GM19397 (cell line): ENCODE measurements at regions not wholly inside any gene's neighbourhood (a gene's known extent, or its start where the extent isn't known, plus 50 kb on each side); places are given as distances from the start of the nearest gene placed in this dataset.
"Not testable (repeated sequence)": the region's sequence is repeated elsewhere in the genome, so short reads cannot be mapped to it uniquely, and the experiment has no call there.

Experiments used
- ATAC-seq: cut with Tn5 transposase; IDR thresholded peaks from one replicate; pipeline ENCODE4 v1.9.1; 2021; ENCODE audit warnings: mild to moderate bottlenecking, moderate library complexity; ENCODE audit not compliant: unreplicated experiment

DNA sequence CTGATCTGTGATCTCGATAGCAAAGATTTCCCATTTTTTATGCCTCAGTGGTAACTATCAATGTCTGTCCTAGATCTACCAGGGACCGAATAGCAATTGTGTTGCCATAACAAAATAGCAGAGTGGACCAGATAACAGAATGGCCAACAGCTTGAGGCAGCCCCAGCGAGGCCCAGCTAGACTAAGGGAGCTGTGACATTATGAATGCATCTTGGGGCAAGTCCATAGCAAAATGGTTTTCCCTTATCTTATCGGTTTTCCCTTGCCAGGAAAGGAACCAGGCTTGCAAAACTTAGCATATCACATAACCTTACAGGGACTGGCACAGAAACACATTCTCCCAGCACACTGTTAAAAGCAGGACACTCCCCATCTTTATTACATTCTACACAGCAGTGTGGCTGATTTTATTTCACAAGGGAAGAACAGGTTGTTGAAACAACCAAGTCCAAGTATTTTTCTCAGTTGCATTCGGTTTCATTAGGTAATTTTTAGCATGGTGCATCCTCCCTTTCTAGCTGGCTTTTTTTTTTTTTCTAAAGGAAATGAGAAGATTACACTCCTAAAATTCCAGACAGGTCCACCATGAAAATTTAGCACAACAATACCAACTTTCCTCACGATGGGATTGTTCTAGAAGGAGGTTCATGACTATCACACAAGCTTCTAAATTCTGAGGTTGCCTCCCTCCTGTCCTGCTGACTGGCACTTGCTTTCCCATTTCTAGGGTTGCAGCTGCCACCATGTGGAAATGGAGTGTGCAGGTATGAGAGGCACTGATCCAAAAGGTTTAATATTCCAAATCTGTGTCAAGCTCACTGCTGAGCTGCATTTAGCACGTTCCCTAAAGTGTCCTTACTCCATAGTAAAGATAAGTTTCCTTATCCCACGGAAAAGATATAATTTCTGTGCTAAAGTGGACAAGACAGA, 97.0 kb upstream of the SLC35G4 start:
- peak; percentile 26 for ATAC-seq

DNA sequence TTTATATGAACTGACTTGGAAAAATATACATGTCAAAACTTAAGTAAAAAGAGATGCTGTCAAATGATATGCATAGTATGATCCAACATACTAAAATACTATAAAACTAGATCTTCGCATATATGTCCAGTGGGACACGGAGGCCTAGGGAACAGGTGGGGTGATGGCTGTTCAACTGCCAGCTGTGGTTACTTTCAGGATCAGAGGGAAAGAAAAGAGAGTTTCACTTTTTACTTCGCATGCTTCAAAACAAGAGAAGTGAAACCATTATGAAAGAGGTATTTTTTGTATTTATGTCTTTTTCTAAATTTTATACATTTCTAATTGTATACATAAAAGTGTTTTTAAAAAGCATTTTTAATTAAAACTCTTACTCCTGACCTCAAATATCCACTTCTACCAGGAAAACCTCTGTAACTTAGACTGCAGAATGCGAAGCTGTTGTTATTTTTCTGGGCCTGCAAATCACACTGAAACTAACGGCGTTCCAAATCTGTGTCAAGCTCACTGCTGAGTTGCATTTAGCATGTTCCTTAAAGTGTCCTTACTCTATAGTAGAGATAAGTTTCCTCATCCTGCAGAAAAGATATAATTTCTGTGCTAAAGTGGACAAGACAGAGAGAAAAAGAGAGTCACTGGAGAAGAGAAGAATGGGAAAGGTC, 97.8 kb upstream of the SLC35G4 start:
- ATAC-seq: peak; percentile 84

DNA sequence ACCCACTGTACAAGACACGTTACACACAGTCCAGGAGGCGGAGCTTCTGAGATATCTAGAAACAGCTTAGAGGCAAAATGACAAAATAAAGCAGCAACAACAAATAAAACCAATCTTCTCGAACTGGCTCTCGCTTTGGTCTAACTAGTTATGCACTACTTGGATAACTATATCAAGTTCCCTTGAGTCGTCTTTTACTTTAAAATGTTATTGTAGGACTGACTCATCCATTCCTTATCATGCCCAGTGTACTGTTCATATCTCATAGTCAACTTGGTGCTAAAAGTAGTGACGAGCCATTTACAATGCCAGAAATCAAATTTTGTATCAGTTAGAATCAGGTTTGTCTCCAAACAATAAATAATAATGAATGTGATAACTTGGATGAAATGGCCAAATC, 102.5 kb upstream of the SLC35G4 start:
- ATAC-seq: no peak

DNA sequence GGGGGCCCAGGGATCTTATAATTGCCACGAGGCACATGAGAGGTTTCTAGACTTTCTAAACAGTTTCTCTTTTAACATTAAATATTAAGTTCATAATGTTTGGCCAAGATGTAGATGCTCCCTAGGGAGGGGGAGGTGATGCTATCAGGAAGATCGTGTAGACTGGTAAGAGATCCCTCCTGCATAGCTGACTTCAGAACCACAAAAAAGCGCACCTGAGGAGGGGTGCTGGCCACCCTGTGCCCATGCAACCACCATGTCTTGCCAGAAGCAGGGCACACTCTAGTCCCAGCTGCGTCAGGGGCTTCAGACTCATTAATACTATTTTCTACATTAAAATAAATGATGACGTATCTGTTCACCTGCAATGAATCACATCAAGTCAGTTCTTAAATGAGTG, 103.4 kb upstream of the SLC35G4 start:
- no peak for ATAC-seq

DNA sequence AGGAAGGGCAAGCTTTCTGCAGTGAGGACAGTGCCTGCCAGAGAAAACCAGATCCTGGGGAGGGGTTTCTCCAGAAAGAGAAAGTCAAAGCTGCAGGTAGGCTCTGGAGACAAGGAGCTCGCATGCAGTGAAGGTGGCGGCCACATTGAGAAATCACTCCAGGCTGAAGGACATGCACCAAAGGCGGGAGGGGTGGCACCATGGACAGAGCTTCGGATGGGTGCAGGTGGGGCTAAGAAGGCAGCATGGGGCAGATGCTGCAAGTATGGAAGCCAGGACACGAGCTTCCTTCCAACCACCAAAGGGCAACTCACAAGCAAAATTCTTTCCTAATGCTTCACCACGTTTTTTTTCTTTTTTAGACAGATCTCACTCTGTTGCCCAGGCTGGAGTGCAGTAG, 104.4 kb upstream of the SLC35G4 start:
- no peak for ATAC-seq

DNA sequence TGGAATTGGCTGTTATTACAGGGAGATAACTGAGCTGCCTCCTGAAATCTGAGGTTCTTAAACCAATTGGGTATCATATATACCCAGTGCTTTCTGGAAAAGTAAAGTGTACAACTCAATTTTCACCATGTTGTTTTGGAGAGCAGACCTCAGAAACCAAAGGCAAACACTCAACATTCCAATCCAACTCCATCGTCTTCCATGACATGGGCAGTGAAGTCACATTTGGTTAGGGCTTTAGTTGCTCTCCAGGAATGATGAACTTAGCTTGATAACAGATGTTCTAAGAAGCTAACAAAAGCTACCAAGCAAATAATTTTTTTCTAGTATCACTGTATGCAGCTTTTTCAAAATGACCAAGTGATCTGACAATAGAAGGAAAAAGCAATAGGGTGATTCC, 107.0 kb upstream of the SLC35G4 start:
- no peak for ATAC-seq

DNA sequence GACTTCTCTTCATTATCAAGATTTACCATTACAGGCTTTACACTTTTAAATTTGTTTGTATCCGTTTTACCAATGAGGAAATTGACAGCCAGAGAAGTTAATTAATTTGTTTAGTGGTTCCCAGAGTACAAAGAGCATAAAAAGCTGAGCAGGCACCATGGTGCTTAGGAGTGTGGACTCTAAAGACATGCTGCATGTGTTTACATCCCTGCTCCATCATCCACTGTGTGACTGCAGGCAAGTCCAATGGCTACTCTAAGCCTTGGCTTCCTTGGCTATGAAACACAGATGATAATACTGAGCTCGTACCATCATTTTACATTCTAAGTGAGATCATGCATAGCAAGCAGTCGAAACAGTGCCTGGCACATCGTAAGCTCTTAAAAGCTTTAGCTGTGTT, 108.0 kb upstream of the SLC35G4 start:
- no peak for ATAC-seq

DNA sequence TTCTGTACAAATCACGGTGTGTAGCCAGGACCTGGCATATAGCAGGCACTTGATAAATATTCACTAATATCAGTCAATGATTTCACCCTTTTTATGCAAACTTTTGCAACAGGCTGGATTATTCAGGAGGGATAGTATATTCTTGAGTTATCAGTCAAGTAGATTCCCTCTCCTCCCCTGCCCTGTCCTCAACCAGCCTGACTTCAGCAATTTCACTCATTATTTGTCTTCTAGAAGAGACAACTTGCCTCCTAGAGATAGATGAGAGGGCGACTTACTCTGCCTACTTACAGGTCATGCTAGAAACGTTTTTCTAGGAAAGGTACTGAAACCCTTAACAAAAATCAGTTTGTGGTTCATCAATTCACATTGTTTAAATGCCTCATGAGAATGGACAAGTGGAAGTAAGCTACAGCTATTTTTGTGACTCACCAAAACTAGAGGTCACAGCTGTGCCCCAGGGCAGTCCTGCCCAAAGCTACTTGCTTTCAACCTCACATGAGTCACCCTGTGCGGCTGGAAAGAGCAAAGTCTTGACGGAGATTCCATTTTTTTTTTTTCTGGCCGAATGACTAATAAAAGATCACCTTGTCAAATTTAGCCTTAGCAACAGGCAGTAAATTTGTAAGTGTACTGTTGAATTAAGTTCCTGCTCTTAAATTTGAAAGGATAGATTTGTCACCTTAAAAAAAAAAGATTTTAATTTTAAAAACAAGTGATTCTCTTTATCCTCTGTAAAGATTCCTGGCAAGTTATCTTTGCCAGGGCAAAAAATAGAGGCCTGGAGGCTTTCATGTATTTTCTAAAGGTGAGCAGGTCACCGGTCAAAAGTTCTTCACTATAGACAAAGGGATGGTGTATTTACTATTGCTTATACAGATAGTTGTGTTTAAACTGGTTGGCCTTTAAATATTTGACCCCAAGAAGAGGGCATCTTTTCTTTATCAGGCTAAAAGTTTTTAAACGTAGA, 109.0 kb upstream of the SLC35G4 start:
- peak; percentile 68 for ATAC-seq

DNA sequence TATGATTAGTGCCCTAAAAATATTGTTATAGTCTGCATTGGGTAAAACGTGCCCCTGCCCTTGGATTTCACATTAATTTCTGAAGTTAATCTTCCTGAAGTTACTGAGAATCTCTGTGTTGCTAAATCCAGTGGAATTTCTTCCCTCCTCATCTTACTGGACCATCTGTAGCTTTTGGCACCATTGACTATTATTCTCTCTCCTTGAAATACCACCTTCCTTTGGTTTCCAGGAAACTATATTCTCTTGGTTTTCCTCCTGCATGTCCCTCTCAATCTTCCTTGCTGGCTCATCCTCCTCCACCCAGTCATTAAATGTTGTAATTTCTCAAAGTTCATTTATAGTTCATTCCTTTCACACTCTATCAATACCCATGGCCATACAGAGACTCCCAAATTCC, 110.6 kb upstream of the SLC35G4 start:
- ATAC-seq: no peak

DNA sequence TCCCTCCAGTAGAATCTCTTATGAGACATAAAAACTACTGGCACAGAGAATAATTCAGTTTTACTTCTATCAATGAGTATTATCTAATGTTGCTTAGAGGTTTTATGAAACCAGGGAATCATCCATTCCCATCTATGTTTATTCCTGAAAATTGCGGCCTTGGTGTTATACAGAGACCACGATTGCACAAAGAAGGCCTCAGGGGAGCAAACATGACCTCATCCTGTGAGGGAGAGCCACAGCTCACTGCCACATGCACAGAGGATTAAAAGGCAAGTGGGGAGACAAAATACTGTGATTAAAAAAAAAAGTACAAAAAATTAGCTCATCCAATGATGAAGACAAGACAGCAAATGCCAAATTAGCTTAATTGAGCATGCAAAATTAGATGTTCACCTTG, 111.8 kb upstream of the SLC35G4 start:
- no peak for ATAC-seq

DNA sequence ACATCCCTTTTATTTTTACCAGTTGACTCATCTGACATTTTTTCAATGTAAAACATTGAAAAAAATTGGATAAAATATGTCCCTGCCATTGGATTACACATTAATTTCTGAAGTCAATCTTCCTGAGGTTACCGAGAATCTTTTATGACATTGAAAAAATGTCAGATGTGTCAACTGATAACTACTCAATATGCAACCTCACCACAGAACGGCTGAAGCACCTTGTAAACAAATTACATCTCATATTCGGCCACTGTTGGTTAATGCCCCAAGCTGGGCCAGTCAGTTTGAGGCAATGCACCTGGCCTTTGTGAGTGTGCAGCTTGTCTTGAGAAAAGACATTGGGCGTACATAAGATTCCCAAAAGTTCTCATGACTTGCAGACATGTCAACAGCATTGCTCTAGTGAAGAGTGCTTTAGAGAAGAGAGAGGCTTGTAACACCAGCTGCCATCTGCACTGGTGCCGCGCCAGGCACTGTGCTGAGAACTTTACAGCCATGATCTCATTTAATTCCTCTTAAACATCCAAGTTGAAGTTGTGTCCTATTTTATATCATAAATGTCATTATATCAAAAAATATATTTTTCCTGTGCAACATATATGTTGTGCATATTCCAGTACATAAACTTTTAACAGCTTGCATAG, 112.7 kb upstream of the SLC35G4 start:
- no peak for ATAC-seq

DNA sequence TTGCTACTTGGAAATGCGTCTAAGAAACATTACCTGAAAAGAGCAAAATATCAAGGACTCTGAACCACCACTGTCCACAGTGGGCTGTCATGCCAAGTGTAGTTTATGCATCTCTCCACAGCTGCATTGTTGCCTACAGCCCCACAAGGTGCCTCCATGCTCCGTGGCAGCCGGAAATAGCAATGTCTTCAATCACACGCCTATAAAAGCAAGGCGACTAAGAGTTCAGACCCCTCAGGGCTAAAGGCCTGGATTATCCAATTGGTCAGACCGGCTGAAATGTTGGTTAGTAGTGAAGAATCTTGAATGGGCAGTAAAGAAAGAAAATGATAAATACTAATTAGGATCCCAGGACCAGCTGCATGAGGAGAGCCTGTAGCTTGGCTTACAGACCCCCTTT, 114.0 kb upstream of the SLC35G4 start:
- ATAC-seq: no peak

DNA sequence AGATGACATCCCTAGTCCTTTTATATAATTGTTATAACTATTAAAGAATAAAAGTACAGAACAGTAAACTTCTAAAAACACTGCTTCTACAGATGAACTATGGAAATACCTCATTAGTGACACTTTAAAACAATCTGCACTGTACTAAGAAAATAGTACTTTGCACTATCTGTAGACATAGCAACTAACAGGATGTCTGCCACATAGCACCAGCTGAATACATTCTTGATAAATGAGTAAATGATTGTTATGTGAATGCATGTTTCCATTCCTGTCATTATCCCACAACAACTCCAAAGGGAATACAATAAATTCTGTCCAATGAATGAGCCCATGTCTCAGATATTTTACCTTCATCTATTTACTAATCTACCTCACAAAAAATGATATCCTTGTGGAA, 115.3 kb upstream of the SLC35G4 start:
- ATAC-seq: no peak

DNA sequence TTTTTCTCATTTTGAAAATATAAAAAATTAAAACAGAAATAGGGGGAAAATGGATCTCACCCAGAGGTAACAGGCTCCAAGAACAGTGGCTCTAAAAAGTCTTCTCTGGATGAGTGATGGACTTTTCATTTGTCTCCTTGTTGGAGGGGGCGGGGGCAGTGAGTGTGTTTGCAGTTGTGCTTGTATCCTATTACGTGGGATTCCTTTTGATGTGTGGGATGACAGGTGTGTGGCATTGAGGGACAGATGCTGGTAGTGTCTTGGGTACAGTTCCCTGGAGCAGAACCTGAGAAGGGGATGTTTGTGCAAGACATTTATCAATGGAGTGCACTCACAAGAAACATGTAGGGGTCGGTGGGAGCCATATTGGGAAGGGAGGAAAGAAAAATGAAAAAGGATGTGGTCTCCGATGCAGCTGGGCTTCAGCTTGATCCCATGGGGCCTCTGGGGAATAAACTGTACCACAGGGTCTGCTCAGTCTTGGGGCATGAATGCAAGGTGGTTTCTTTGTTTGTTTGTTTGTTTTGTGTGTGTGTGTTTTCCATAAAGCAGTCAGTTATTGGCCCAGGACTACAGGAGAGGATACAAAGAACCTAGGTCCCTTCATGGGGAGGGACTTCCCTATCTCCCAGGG, 120.0 kb upstream of the SLC35G4 start:
- ATAC-seq: no peak

DNA sequence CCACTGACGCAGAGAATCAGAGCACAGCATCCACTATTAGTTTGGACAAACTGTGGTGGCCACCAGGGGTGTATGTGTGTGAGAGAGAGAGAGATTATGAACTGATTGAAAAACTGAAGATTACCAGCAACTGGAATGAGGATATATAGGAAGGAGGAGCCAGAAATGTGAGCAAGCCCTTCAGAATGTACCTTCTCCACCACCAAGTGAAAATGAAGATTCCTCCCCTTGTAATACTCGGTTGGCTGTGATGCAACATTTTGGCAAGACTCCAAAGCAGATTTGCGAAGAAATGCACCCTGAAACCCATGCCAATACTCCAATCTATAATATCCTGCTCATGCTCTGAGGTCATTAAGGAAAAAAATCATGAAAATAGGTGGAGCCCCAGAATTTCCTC, 121.2 kb upstream of the SLC35G4 start:
- no peak for ATAC-seq

DNA sequence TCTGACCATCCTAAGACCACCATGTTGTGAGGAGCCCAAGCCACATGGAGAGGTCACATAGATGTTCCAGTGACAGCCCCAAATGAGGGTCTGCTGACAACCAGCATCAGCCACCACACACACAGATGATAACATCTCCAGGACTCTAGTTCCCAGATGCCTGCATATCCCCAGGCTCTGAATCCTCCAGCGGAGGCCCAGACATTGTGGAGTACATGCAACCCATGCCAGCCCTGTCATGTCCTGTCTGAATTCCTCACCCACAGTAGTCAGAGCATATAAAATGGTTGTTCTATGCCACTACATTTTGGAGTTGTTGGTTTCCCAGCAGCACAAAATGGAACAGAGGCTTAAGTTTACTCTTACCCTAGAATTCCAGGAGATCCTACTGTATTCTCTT, 122.0 kb upstream of the SLC35G4 start:
- no peak for ATAC-seq

DNA sequence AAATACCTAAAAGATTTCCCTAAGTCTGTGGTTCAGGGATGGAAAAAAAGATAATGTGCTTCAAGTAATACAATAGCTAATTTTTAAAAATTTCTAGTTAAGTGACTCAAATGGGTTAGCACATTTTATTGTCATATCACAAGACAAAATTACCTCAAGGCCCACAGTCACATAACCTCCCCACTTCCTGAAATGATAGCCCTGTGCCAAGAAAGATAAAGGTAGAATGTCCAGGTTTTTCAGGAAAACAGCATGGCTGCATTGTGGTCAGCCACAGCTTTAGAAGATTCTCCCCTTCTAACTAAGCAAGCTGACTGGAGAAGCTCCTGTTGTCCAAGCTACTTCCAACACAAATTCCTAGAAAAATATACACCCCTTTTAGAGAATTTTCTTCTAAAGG, 127.1 kb upstream of the SLC35G4 start:
- ATAC-seq: no peak

DNA sequence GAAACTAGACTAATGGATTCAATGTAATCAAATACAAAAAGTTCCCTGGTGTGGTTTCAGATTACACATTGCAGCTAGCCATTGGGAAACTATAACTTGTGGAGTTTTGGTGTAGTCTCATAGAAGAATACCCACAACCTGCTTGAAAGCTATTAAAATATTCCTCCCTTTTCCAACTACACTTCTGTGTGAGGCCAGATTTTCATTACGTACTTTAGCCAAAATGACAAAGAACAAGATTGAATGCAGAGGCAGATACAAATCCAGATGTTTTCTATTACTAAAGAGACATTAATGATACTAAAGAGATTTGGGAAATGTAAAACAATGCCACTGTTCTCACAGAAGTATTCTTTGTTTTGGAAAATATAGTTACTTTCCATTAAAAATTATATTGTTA, 128.7 kb upstream of the SLC35G4 start:
- ATAC-seq: no peak

DNA sequence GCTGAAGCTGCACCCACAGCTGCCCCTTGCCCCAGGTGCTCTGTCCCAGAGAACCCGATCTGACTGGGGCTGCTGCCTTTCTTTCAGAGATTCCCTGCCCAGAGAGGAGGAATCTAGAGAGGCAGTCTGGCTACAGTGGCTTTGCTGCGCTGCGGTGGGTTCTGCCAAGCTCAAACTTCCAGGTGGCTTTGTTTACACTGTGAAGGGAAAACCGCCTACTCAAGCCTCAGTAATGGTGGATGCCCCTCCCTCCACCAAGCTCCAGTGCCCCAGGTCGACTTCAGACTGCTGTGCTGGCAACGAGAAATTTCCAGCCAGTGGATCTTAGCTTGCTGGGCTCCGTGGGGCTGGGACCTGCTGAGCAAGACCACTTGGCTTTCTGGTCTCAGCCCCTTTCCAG, 130.4 kb upstream of the SLC35G4 start:
- not testable (repeated sequence) for ATAC-seq

DNA sequence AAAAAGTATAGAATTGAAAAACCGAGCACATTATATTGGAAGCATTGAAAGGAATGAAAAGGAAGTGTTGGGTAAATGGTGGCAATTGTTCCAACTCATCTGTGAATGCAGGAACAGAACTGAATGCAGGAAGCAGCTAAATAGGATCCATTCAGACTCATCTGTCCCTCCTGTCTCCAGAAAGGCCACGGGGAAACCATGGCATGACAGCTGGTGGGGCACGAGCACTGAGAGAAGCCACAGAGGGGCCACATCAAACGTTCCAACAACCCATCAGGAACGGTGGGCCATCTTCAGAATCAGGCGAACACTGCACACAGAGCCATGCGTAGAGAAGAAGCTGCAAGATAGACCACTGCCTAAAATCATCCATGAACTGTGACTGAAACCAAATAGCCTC, 138.5 kb upstream of the SLC35G4 start:
- no peak for ATAC-seq
